ENCODE measurements at regions not wholly inside any gene's neighbourhood (a gene's known extent, or its start where the extent isn't known, plus 50 kb on each side); places are given as distances from the start of the nearest gene placed in this dataset.

DNA sequence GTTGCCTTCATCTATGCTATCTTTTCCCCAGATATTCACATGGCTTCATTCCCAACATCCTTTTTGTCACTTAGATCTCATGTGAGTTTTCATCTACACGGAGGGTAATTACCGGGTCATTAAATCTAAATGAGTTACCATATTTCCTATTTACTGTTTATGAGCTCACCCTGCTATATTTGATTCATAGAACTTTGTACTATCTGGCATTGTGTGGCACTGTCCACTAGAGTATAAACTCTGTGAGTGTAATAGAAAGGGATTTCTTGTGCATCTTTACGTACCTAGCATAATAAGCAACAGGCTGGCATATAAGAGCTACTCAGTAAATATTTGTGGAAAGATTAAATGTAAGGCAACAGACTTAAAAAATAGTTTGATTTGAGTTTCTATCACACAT, 86.1 kb upstream of the LMO3 start:
- H3K27ac Mint-ChIP-seq: no peak overlapping the region
- TF ChIP-seq NFATC4 (CRISPR knock-in tag; IDR thresholded peaks at IDR 0.05): no peak
- TF ChIP-seq ZNF423 (CRISPR knock-in tag; IDR thresholded peaks at IDR 0.05): no peak
- no peak for TF ChIP-seq NFYB (CRISPR knock-in tag; conservative IDR thresholded peaks at IDR 0.05; ENCODE audit: low read depth)
- peaks cover 25% of the 10 kb centered on the region for H3K9me3 Mint-ChIP-seq
- POLR2A ChIA-PET: no interaction called here
- no peak for DNase-seq (ENCODE audit: low spot score)
- peaks cover 4% of the 10 kb centered on the region for H3K36me3 Mint-ChIP-seq
- no peak for ATAC-seq
- no peaks in the 10 kb centered on the region for H3K27me3 Mint-ChIP-seq (ENCODE audit: low read depth)
- no peak overlapping the region for H3K4me3 Mint-ChIP-seq
- CTCF ChIA-PET: no interaction called here
- peaks cover 17% of the 10 kb centered on the region for H3K4me1 Mint-ChIP-seq

DNA sequence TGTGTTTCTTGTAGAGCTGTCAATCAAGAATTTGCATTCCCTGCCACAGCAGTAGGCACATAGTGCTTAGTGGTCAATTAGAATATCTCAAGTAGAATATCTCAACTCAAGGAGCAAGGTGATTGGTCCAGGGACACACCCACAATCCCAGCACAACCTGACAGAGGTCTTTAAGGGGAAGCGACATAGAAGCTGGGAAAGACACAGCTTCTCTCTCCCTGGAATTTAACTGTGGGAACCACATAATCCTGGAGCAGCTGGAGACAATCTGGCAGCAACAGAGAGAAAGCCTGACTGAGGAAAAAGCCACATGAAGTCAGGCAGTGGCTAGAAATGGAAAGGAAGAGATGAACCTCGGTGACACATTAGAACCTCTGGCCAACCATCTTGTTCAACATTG, 85.7 kb upstream of the LMO3 start:
- Mint-ChIP-seq H3K4me3 (no peak overlapping the region), H3K27me3 (ENCODE audit: low read depth) (no peaks in the 10 kb centered on the region), H3K9me3 (peaks cover 25% of the 10 kb centered on the region), H3K27ac (no peak overlapping the region), H3K4me1 (peaks cover 17% of the 10 kb centered on the region), H3K36me3 (peaks cover 4% of the 10 kb centered on the region)
- ChIA-PET POLR2A (no interaction called here), CTCF (no interaction called here)
- DNase-seq (ENCODE audit: low spot score): no peak
- TF ChIP-seq IRF2 (CRISPR knock-in tag; IDR thresholded peaks at IDR 0.05; ENCODE audit: borderline replicate concordance, low read depth) (no peak), ZNF219 (CRISPR knock-in tag; IDR thresholded peaks at IDR 0.05; ENCODE audit: borderline replicate concordance) (no peak), ZBTB21 (CRISPR knock-in tag; IDR thresholded peaks at IDR 0.05; ENCODE audit: borderline replicate concordance) (no peak), SOX15 (CRISPR knock-in tag; IDR thresholded peaks at IDR 0.05) (no peak), CBFB (CRISPR knock-in tag; IDR thresholded peaks at IDR 0.05; ENCODE audit: low read depth) (no peak), NFATC4 (CRISPR knock-in tag; IDR thresholded peaks at IDR 0.05) (no peak), ZNF138 (CRISPR knock-in tag; conservative IDR thresholded peaks at IDR 0.05) (no peak), FOXP1 (CRISPR knock-in tag; IDR thresholded peaks at IDR 0.05; ENCODE audit: borderline replicate concordance) (no peak)
- TF ChIP-seq, protein P1, sequence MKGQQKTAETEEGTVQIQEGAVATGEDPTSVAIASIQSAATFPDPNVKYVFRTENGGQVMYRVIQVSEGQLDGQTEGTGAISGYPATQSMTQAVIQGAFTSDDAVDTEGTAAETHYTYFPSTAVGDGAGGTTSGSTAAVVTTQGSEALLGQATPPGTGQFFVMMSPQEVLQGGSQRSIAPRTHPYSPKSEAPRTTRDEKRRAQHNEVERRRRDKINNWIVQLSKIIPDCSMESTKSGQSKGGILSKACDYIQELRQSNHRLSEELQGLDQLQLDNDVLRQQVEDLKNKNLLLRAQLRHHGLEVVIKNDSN (CRISPR knock-in tag; IDR thresholded peaks at IDR 0.05): no peak
- TF ChIP-seq, protein P2, sequence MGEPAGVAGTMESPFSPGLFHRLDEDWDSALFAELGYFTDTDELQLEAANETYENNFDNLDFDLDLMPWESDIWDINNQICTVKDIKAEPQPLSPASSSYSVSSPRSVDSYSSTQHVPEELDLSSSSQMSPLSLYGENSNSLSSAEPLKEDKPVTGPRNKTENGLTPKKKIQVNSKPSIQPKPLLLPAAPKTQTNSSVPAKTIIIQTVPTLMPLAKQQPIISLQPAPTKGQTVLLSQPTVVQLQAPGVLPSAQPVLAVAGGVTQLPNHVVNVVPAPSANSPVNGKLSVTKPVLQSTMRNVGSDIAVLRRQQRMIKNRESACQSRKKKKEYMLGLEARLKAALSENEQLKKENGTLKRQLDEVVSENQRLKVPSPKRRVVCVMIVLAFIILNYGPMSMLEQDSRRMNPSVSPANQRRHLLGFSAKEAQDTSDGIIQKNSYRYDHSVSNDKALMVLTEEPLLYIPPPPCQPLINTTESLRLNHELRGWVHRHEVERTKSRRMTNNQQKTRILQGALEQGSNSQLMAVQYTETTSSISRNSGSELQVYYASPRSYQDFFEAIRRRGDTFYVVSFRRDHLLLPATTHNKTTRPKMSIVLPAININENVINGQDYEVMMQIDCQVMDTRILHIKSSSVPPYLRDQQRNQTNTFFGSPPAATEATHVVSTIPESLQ (CRISPR knock-in tag; IDR thresholded peaks at IDR 0.05): no peak
- TF ChIP-seq, protein P3, sequence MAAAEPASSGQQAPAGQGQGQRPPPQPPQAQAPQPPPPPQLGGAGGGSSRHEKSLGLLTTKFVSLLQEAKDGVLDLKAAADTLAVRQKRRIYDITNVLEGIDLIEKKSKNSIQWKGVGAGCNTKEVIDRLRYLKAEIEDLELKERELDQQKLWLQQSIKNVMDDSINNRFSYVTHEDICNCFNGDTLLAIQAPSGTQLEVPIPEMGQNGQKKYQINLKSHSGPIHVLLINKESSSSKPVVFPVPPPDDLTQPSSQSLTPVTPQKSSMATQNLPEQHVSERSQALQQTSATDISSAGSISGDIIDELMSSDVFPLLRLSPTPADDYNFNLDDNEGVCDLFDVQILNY (CRISPR knock-in tag; IDR thresholded peaks at IDR 0.05): no peak
- TF ChIP-seq, protein P4, sequence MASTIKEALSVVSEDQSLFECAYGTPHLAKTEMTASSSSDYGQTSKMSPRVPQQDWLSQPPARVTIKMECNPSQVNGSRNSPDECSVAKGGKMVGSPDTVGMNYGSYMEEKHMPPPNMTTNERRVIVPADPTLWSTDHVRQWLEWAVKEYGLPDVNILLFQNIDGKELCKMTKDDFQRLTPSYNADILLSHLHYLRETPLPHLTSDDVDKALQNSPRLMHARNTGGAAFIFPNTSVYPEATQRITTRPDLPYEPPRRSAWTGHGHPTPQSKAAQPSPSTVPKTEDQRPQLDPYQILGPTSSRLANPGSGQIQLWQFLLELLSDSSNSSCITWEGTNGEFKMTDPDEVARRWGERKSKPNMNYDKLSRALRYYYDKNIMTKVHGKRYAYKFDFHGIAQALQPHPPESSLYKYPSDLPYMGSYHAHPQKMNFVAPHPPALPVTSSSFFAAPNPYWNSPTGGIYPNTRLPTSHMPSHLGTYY (CRISPR knock-in tag; IDR thresholded peaks at IDR 0.05): no peak
- TF ChIP-seq, protein P5, sequence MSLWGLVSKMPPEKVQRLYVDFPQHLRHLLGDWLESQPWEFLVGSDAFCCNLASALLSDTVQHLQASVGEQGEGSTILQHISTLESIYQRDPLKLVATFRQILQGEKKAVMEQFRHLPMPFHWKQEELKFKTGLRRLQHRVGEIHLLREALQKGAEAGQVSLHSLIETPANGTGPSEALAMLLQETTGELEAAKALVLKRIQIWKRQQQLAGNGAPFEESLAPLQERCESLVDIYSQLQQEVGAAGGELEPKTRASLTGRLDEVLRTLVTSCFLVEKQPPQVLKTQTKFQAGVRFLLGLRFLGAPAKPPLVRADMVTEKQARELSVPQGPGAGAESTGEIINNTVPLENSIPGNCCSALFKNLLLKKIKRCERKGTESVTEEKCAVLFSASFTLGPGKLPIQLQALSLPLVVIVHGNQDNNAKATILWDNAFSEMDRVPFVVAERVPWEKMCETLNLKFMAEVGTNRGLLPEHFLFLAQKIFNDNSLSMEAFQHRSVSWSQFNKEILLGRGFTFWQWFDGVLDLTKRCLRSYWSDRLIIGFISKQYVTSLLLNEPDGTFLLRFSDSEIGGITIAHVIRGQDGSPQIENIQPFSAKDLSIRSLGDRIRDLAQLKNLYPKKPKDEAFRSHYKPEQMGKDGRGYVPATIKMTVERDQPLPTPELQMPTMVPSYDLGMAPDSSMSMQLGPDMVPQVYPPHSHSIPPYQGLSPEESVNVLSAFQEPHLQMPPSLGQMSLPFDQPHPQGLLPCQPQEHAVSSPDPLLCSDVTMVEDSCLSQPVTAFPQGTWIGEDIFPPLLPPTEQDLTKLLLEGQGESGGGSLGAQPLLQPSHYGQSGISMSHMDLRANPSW (CRISPR knock-in tag; conservative IDR thresholded peaks at IDR 0.05; ENCODE audit: low read depth): no peak
- TF ChIP-seq, protein P6, sequence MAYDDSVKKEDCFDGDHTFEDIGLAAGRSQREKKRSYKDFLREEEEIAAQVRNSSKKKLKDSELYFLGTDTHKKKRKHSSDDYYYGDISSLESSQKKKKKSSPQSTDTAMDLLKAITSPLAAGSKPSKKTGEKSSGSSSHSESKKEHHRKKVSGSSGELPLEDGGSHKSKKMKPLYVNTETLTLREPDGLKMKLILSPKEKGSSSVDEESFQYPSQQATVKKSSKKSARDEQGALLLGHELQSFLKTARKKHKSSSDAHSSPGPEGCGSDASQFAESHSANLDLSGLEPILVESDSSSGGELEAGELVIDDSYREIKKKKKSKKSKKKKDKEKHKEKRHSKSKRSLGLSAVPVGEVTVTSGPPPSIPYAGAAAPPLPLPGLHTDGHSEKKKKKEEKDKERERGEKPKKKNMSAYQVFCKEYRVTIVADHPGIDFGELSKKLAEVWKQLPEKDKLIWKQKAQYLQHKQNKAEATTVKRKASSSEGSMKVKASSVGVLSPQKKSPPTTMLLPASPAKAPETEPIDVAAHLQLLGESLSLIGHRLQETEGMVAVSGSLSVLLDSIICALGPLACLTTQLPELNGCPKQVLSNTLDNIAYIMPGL (CRISPR knock-in tag; IDR thresholded peaks at IDR 0.05): no peak
- TF ChIP-seq, protein P7, sequence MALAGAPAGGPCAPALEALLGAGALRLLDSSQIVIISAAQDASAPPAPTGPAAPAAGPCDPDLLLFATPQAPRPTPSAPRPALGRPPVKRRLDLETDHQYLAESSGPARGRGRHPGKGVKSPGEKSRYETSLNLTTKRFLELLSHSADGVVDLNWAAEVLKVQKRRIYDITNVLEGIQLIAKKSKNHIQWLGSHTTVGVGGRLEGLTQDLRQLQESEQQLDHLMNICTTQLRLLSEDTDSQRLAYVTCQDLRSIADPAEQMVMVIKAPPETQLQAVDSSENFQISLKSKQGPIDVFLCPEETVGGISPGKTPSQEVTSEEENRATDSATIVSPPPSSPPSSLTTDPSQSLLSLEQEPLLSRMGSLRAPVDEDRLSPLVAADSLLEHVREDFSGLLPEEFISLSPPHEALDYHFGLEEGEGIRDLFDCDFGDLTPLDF (CRISPR knock-in tag; IDR thresholded peaks at IDR 0.05): no peak
- ATAC-seq: no peak
